Smooth muscle cell (in vitro differentiated cells): ENCODE measurements at regions not wholly inside any gene's neighbourhood (a gene's known extent, or its start where the extent isn't known, plus 50 kb on each side); places are given as distances from the start of the nearest gene placed in this dataset.
A peak's percentile ranks its signal among the peaks of the same experiment; 100 is the strongest.

Experiments
- DNase-seq: peaks from one replicate; lab custom pipeline; 2025; ENCODE audit not compliant: unreplicated experiment; lab: John Stamatoyannopoulos, UW
- H2AFZ ChIP-seq: fragments of 200-600 bp; sonication (generic); 2 replicates; pipeline ENCODE4 v1.6.0; 2016; ENCODE audit warnings: antibody characterized with exemption, low read depth, mild to moderate bottlenecking
- H3F3A ChIP-seq: fragments of 200-600 bp; sonication (generic); 2 replicates; pipeline ENCODE4 v1.6.0; 2017; ENCODE audit warnings: antibody characterized with exemption, low read depth
- H3K27ac ChIP-seq: fragments of 200-600 bp; sonication (generic); 2 replicates; pipeline ENCODE4 v1.5.1; 2016; ENCODE audit warnings: low read depth, mild to moderate bottlenecking
- H3K27me3 ChIP-seq: fragments of 200-600 bp; sonication (generic); 2 replicates; pipeline ENCODE4 v1.6.1; 2016; ENCODE audit warnings: low read depth, mild to moderate bottlenecking
- H3K36me3 ChIP-seq: fragments of 200-600 bp; sonication (generic); 2 replicates; pipeline ENCODE4 v1.5.1; 2016; ENCODE audit warnings: low read depth
- H3K4me1 ChIP-seq: fragments of 200-600 bp; sonication (generic); 2 replicates; pipeline ENCODE4 v1.5.1; 2016; ENCODE audit warnings: low read depth
- H3K4me2 ChIP-seq: fragments of 200-600 bp; sonication (generic); 2 replicates; pipeline ENCODE4 v1.6.0; 2016; ENCODE audit warnings: mild to moderate bottlenecking
- H3K4me3 ChIP-seq: fragments of 200-600 bp; sonication (generic); 2 replicates; pipeline ENCODE4 v1.5.1; 2016; ENCODE audit warnings: mild to moderate bottlenecking
- H3K79me2 ChIP-seq: fragments of 200-600 bp; sonication (generic); 2 replicates; pipeline ENCODE4 v1.6.0; 2016; ENCODE audit warnings: low read depth, mild to moderate bottlenecking
- H3K9ac ChIP-seq: fragments of 200-600 bp; sonication (generic); 2 replicates; pipeline ENCODE4 v1.6.0; 2016; ENCODE audit warnings: low read depth
- H3K9me3 ChIP-seq: fragments of 200-600 bp; sonication (generic); replicated peaks from 2 replicates; pipeline ENCODE4 v1.5.1; 2016; ENCODE audit warnings: low read depth
- H4K20me1 ChIP-seq: fragments of 200-600 bp; sonication (generic); 2 replicates; pipeline ENCODE4 v1.6.0; 2016; ENCODE audit warnings: low read depth
- WGBS: methylation state at CpG from one replicate; pipeline ENCODE4 v1.1.7; 2016; ENCODE audit warnings: low lambda C conversion rate; 5-methylcytosine and 5-hydroxymethylcytosine counted together
- TF ChIP-seq, protein P1 (sequence below): fragments of 200-600 bp; sonication (generic); IDR thresholded peaks from 2 replicates; pipeline ENCODE4 v1.5.1; 2017; ENCODE audit warnings: borderline replicate concordance, mild to moderate bottlenecking, antibody characterized with exemption; ENCODE audit not compliant: insufficient read depth, poor library complexity, severe bottlenecking

GRCh38 chr1:29455781-29456180, 219.5 kb downstream of the PTPRU start:
- H3K9ac ChIP-seq, result no peak overlapping the region
- no peak for DNase-seq

GRCh38 chr1:29454616-29455380, 218.5 kb downstream of the PTPRU start:
- peaks cover 7% of the 10 kb centered on the region for H3K27me3 ChIP-seq
- H3K4me2 ChIP-seq, result no peak overlapping the region
- H3K4me1 ChIP-seq, result no peaks in the 10 kb centered on the region
- H3F3A ChIP-seq, result no peaks in the 10 kb centered on the region
- no peaks in the 10 kb centered on the region for H3K9me3 ChIP-seq
- H2AFZ ChIP-seq, result no peak overlapping the region
- H4K20me1 ChIP-seq, result no peaks in the 10 kb centered on the region
- DNase-seq, result no peak
- 83% methylated on average over 13 of the region's 13 CpGs for WGBS
- TF ChIP-seq, protein P1, sequence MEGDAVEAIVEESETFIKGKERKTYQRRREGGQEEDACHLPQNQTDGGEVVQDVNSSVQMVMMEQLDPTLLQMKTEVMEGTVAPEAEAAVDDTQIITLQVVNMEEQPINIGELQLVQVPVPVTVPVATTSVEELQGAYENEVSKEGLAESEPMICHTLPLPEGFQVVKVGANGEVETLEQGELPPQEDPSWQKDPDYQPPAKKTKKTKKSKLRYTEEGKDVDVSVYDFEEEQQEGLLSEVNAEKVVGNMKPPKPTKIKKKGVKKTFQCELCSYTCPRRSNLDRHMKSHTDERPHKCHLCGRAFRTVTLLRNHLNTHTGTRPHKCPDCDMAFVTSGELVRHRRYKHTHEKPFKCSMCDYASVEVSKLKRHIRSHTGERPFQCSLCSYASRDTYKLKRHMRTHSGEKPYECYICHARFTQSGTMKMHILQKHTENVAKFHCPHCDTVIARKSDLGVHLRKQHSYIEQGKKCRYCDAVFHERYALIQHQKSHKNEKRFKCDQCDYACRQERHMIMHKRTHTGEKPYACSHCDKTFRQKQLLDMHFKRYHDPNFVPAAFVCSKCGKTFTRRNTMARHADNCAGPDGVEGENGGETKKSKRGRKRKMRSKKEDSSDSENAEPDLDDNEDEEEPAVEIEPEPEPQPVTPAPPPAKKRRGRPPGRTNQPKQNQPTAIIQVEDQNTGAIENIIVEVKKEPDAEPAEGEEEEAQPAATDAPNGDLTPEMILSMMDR, result no peak
- H3K36me3 ChIP-seq, result no peaks in the 10 kb centered on the region
- H3K9ac ChIP-seq, result no peak overlapping the region
- no peaks in the 10 kb centered on the region for H3K79me2 ChIP-seq
- H3K27ac ChIP-seq, result no peak overlapping the region
- no peak overlapping the region for H3K4me3 ChIP-seq

More at GRCh38 chr1:29455781-29456180, 219.5 kb downstream of the PTPRU start:
- Histone ChIP-seq H4K20me1 (no peaks in the 10 kb centered on the region), H3K27ac (no peak overlapping the region), H3K4me2 (no peak overlapping the region), H3K27me3 (peaks cover 7% of the 10 kb centered on the region), H3K4me3 (no peak overlapping the region), H3K4me1 (no peaks in the 10 kb centered on the region), H3K79me2 (no peaks in the 10 kb centered on the region), H2AFZ (no peak overlapping the region), H3K36me3 (no peaks in the 10 kb centered on the region), H3K9me3 (no peaks in the 10 kb centered on the region), H3F3A (no peaks in the 10 kb centered on the region)
- WGBS, result 83% methylated on average over 5 of the region's 5 CpGs
- TF ChIP-seq, protein P1, result no peak

DNA sequence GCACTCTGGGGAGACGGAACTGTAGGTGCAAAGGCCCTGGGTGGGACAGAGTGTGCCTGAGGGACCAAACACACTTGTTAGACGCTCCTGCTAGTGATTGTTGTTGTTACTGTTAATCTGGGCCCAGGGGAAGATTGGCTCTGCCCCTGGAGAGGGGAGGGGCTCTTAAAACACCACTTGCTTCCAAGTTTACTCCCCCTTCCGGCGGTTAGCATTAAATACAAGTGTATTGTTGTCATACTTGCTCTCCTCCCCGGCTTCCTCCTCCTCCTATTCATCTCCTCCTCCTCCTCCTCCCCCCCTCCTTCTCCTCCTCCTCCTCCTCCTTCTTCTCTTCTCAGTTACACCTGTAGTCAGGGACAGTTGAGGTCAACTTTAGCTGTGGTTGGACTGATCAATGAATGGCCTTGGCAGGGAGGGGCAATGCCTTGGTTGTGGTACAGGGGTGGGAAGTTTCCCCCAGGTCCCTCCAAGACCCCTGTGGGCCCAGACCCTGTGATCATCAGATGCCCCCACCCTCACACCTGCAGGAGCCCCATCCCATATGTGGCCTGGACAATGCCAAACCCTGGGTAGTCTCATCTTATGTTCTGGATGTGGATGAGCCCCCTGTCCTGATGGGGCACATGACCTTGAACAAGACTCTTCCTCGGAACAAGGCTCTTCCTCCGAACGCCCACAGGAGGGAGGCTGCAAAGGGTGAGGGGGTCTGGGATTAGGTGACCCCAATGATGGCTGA, 217.3 kb downstream of the PTPRU start:
- H2AFZ ChIP-seq, result no peak overlapping the region
- H3K4me3 ChIP-seq, result no peak overlapping the region
- H3F3A ChIP-seq, result no peaks in the 10 kb centered on the region
- no peaks in the 10 kb centered on the region for H4K20me1 ChIP-seq
- no peak overlapping the region for H3K27ac ChIP-seq
- no peak overlapping the region for H3K9ac ChIP-seq
- H3K4me2 ChIP-seq, result no peak overlapping the region
- H3K4me1 ChIP-seq, result no peaks in the 10 kb centered on the region
- no peak for DNase-seq
- no peaks in the 10 kb centered on the region for H3K79me2 ChIP-seq
- TF ChIP-seq, protein P1, result peak; percentile 35
- peaks cover 3% of the 10 kb centered on the region for H3K27me3 ChIP-seq
- WGBS, result 33% methylated on average over 8 of the region's 8 CpGs
- no peaks in the 10 kb centered on the region for H3K36me3 ChIP-seq
- no peaks in the 10 kb centered on the region for H3K9me3 ChIP-seq
